ENCODE measurements at regions not wholly inside any gene's neighbourhood (a gene's known extent, or its start where the extent isn't known, plus 50 kb on each side); places are given as distances from the start of the nearest gene placed in this dataset.

GRCh38 chr9:33633636-33634035 lies 109.6 kb downstream of the ANKRD18B start (continued):
- TF ChIP-seq ZNF407 (CRISPR knock-in tag; IDR thresholded peaks at IDR 0.05; ENCODE audit: not compliant biosample characterization) (no peak), EP300 (IDR thresholded peaks at IDR 0.05; ENCODE audit: low read depth in 2 of 2, low read length in 2 of 2) (no peak), EP300 (CRISPR knock-in tag; IDR thresholded peaks at IDR 0.05; ENCODE audit: borderline replicate concordance) (no peak)

GRCh38 chr9:33637881-33638280 lies 113.8 kb downstream of the ANKRD18B start:
- DNase-seq (ENCODE audit: low spot score) = no peak
- FAIRE-seq = no peak
- ChIA-PET CTCF (ENCODE audit: low intra/inter-chr PET ratio, low total read pairs) (no interaction called here), POLR2A (no interaction called here)
- no TSS peak for BruUV-seq (replicated peaks)
- Histone ChIP-seq H4K20me1 (ENCODE audit: insufficient read depth, low read length) (no peaks in the 10 kb centered on the region), H3K79me2 (ENCODE audit: insufficient read depth, low read length) (no peaks in the 10 kb centered on the region), H3K36me3 (replicated peaks in 1 of 2; ENCODE audit: control insufficient read depth in 1 of 2, insufficient read depth in 2 of 2, low read length in 2 of 2) (no peaks in the 10 kb centered on the region), H3K9me3 (ENCODE audit: low read length) (no peaks in the 10 kb centered on the region), H3K27ac (ENCODE audit: extremely low read length, insufficient read depth, low read length) (no peak overlapping the region), H3K9ac (ENCODE audit: insufficient read depth, low read depth, low read length) (no peak overlapping the region), H3K4me1 (ENCODE audit: insufficient read depth, low read length) (no peaks in the 10 kb centered on the region), H3K4me2 (ENCODE audit: low read depth, low read length) (no peak overlapping the region), H3K27me3 (ENCODE audit: control insufficient read depth in 1 of 2, insufficient read depth in 2 of 2, low read length in 2 of 2) (peaks cover 0 to 19% of the 10 kb centered on the region in 2 experiments; a peak in 2 of 5 replicates), H3K4me3 (replicated peaks in 1 of 3; ENCODE audit: insufficient read depth in 1 of 3, low read depth in 2 of 3, low read length in 3 of 3) (no peak overlapping the region), H2AFZ (ENCODE audit: low read length) (no peak overlapping the region)
- in situ Hi-C loops (cut with HindIII; ENCODE audit: extremely low pct_ligation_motif_present, low pct_unique_long_range_greater_than_20kb) (no loop called here), intact Hi-C loops (cut with micrococcal nuclease; ENCODE audit: unreplicated experiment) (no loop called here)
- no peak for ATAC-seq
- WGBS (ENCODE audit: low lambda C conversion rate) = under 1% methylated on average over 5 of the region's 8 CpGs
- TF ChIP-seq ZNF891 (CRISPR knock-in tag; IDR thresholded peaks at IDR 0.05) (no peak), ZNF30 (CRISPR knock-in tag; IDR thresholded peaks at IDR 0.05) (no peak), SRSF4 (IDR thresholded peaks at IDR 0.05; ENCODE audit: low read depth, low read length, poor library complexity, severe bottlenecking) (no peak), ELF4 (CRISPR knock-in tag; IDR thresholded peaks at IDR 0.05; ENCODE audit: borderline replicate concordance) (no peak), RFX1 (IDR thresholded peaks at IDR 0.05) (no peak), MYPOP (CRISPR knock-in tag; IDR thresholded peaks at IDR 0.05) (no peak), NKX3-1 (CRISPR knock-in tag; IDR thresholded peaks at IDR 0.05) (no peak), JARID2 (CRISPR knock-in tag; IDR thresholded peaks at IDR 0.05; ENCODE audit: insufficient replicate concordance) (no peak), KMT2A (CRISPR knock-in tag; IDR thresholded peaks at IDR 0.05) (no peak), RBM22 (optimal IDR thresholded peaks at IDR 0.05; ENCODE audit: low read length) (no peak), KDM6A (CRISPR knock-in tag; IDR thresholded peaks at IDR 0.05; ENCODE audit: low read depth) (no peak), ZNF343 (CRISPR knock-in tag; IDR thresholded peaks at IDR 0.05) (no peak), MXD1 (CRISPR knock-in tag; IDR thresholded peaks at IDR 0.05) (no peak)

Data from HepG2 (cell line).